ENCODE measurements at regions not wholly inside any gene's neighbourhood (a gene's known extent, or its start where the extent isn't known, plus 50 kb on each side); places are given as distances from the start of the nearest gene placed in this dataset.

DNA sequence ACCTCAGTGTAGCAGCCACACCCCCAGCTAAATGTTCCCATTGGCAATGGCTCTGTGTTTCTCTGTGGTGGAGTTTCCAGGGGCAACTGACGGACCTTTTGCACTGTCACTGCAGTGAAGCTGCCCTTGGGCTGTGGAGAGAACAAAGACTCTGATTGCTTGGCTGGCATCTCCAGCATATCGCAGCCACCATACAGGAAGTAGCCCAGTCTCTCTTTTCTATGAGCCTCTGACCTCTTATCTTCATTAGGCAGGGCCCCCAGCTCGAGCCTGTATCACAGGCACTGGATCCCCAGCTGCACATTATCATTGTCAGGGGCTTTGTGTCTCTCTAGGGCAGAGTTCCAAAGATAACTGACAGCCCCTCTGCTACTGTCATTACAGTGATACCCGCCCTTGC is 483.5 kb downstream of the ARAP2 start:
- DNase-seq: no peak

GRCh38 chr4:35771571-35771970 is 472.7 kb downstream of the ARAP2 start:
- DNase-seq: no peak

GRCh38 chr4:35772291-35772690 is 472.0 kb downstream of the ARAP2 start:
- no peak for DNase-seq

DNA sequence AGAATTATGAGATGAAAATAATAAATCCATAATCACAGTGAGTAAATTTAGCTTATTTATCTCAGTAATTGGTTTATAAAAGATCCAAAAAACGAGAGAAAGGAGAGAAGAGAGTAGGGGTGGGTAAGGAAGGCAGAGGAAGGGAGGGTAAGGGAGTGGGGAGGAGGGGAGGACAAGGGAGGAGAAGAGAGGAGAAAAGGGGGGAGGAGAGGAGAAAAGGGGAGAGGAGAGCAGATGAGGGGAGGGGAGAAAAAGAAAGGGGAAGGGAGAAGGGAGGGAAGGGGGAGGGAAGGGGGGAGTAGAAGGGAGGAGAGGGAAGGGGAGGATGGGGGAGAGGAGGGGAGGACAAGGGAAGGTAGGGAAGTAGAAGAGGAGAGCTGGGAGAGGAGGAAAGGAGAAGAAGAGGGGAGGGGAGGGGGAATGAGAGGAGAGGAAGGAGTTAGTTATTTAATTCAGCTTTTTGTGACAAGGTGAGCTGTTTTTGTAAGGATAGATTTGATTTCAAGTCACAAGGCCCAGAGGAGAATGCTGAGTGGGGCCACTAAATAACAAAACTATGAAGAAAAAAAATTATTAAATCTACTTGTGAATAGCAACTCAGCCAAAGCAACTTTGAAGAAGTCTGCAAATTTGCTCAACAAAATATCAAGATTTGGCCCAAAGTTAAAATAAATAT is 454.3 kb downstream of the ARAP2 start:
- no peak for DNase-seq

DNA sequence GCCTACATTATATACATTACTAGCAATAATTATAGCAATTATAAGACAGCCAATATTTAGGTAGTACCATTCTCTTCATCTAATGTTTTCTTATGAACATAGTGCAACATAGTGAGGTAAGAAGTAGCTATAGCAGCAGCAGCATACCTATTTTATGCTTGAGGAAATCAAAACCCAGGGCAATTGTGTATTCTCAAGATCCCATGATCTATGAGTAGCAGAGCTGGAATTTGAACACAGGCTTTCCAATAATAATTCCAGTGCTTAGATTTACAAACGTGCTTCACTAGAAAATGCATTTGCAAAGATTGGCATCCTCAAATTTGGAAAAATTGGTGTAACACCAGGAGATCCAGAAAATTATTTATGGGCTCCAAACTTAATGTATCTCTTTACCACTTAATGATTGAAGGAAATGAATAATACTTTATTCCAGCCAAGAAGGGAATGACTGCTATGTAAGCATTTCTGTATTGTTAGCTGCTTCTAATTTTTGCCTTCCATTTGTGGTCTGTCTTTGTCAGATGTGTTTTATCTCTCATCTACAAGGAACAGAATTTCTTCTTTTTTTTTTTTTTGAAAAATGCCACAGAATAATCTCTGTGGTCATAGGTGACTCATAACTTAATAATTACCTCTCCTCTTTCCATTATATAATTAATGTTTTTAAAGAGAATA is 451.1 kb downstream of the ARAP2 start:
- DNase-seq: no peak

GRCh38 chr4:35793766-35794165 is 450.5 kb downstream of the ARAP2 start:
- DNase-seq: no peak

GRCh38 chr4:35800669-35801068 is 443.6 kb downstream of the ARAP2 start:
- no peak for DNase-seq

DNA sequence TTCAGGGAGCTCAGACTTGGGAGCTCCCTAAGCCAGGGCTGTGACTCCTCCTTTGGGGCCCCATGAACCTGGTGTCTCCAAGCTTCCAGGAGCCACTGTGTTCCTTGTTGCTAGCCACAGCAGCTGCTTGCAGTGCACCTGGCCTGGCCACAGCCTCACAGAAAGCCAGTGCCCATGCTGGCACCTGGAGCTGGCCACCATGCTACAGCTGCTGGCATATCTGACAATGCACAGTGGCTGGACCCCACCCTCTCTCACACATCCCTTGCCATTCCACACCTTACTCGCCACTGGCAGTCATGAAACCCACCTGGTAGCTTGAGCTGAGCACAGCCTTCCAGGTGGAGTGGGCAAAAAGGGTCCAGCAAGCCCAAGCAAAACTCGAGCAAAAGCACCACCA is 441.7 kb downstream of the ARAP2 start:
- no peak for DNase-seq

DNA sequence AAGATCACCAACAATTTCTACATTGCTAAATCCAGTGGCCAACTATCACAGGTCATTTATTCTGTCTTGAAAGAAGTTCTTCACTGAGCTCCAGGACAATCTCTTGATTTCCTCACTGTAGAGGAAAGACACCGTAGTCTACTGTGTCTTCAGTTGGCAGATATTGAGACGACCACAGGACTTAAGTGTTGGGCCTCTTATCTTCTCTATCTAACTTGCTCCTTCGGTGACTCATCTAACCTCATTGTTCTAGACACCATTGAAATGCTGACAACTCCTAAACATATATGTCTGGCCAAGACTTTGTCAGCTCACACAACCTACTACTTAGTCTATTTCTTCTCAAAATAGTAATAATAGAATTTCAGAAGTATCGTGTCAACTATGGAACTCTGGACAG is 425.8 kb downstream of the ARAP2 start:
- no peak for DNase-seq

DNA sequence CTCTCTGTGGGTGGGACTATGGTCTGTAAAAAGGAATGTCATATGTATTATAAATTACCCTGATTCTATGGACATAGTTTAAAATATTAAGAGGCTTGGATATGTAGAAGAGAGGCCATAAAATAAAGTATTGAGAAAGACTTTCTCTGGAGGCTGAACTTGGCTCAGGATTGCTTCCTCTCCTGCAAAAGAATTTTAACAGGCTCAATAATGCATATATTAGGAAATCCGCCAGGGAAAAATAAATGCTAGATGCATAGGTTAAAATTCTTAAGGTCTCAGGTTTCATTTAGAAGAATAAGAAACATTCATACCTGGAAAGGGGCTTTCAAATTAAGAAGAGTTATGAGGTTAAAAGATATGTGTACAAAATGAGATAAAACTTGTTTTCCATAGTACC is 424.3 kb downstream of the ARAP2 start:
- no peak for DNase-seq

GRCh38 chr4:35824231-35824630 is 420.1 kb downstream of the ARAP2 start:
- DNase-seq: no peak

- DNase-seq: no peak
Measured at GRCh38 chr4:35835893-35836292, 408.4 kb downstream of the ARAP2 start.

GRCh38 chr4:35836596-35836995 is 407.7 kb downstream of the ARAP2 start:
- no peak for DNase-seq

- DNase-seq: no peak
Measured at GRCh38 chr4:35867057-35867456, 377.3 kb downstream of the ARAP2 start.

- no peak for DNase-seq
Measured at GRCh38 chr4:35872273-35872672, 372.0 kb downstream of the ARAP2 start.

- DNase-seq: no peak
Measured at GRCh38 chr4:35879479-35879878, 364.8 kb downstream of the ARAP2 start.

DNA sequence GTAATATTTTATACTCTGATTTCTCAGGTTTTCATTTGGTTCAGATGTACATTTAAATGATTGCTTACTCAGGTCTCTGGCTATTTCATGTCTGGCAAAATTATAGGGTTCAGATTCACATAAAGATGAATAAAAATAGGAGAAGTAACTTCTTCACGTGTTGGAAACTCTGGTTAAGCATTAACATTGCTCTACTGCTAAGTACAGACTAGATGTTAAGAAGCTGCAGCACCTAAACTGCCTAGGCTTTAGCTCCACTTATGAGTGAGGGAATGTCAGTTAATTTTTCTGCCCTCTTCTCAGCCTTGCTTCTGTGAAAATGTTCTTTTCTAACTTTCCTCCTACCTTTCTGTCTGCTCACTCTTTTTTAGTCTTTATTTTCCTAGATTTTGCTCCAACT is 361.2 kb downstream of the ARAP2 start:
- DNase-seq: no peak

DNA sequence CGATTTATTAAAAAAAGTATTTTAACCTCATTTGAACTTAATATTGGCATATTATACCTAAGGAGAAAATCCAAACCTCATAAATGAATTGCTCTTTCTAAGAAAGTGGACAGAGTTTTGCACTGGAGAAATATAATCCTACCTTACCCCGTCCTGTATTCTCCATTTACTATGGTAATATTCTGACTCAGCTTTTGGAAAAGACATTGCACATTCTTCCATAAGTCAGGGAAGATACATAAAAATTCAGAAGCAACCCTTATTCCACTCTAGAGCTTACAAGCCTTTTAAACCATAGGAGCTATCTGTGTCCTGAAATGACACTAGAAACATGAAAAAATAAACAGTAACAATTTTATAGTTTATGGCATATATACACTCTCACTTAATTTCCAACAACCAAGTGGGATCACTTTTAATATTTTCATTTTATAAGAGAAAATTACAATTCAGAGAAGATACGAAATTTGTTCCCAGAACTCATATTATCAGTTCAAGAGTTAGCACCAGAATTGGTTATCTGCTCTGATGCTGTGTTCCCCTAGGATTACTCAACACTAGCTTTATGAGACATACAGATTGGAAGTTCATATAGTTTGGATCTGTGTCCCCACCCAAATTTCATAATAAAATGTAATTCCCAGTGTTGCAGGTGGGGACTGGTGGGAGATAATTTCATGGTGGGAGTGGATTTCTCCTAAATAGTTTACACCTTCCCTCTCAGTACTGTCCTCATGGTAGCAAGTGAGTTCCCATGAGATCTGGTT is 359.4 kb downstream of the ARAP2 start:
- DNase-seq: no peak

DNA sequence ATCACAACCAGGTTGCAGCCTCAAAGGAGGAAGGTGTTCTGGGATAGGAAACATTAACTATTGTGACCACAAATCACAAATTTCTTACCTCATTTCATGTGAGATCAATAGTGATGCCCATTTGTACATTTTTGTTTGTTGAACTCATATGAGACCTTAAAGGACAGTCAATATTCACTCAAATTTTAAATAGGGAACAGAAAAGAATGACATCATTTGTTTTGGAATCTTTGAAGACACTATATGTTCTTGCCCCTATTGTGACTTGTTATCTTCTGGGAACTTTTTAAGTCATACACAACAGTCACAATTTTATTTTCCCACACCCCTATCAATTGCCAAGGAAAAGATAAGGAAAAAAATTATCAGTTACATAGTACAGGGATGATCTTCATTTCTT is 346.5 kb downstream of the ARAP2 start:
- no peak for DNase-seq

- DNase-seq: no peak
Measured at GRCh38 chr4:35900286-35901243, 343.7 kb downstream of the ARAP2 start.

- no peak for DNase-seq
Measured at GRCh38 chr4:35912174-35912573, 332.1 kb downstream of the ARAP2 start.

- no peak for DNase-seq
Measured at GRCh38 chr4:35918491-35918977, 325.8 kb downstream of the ARAP2 start.

DNA sequence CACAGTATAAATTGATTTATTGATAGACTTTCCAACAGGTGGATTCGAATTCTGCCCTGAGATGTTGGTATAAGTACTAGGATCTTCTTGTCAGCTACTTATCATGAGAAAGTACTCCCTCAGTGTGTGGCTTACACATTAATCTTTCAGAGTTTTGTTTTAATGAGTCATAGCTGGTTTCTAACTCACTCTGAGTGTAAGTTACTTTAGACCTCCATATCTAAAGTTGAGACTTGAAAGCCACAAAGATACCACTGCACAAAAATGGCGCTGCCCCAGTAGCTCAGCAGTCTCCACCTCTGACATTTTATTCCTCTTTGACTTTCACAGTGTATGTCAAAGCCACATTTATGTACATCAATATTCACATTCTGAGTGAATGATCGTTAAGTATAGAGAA is 318.5 kb downstream of the ARAP2 start:
- DNase-seq: no peak
